IPS-20b (cell line): ENCODE measurements at regions not wholly inside any gene's neighbourhood (a gene's known extent, or its start where the extent isn't known, plus 50 kb on each side); places are given as distances from the start of the nearest gene placed in this dataset.

Experiments
- H3K27ac ChIP-seq: one replicate; pipeline ENCODE4 v1.5.1; 2013; ENCODE audit warnings: low read length
- H3K27me3 ChIP-seq: 2 replicates; pipeline ENCODE4 v1.6.1; 2013; ENCODE audit warnings: mild to moderate bottlenecking, low read length, inconsistent platforms; ENCODE audit not compliant: insufficient read depth
- H3K36me3 ChIP-seq: 2 replicates; pipeline ENCODE4 v1.6.1; 2013; ENCODE audit warnings: low read depth, mild to moderate bottlenecking, inconsistent platforms, low read length, moderate library complexity; ENCODE audit not compliant: insufficient read depth
- H3K4me1 ChIP-seq: 2 replicates; pipeline ENCODE4 v1.6.1; 2013; ENCODE audit warnings: mild to moderate bottlenecking, control low read depth, inconsistent platforms, low read length, moderate library complexity; ENCODE audit not compliant: insufficient read depth
- H3K4me3 ChIP-seq: 2 replicates; pipeline ENCODE4 v1.5.1; 2013; ENCODE audit warnings: mild to moderate bottlenecking, low read length, inconsistent platforms
- H3K9ac ChIP-seq: 2 replicates; pipeline ENCODE4 v1.6.1; 2013; ENCODE audit warnings: low read depth, mild to moderate bottlenecking, inconsistent platforms, low read length, moderate library complexity
- H3K9me3 ChIP-seq: 2 replicates; pipeline ENCODE4 v1.6.1; 2013; ENCODE audit warnings: mild to moderate bottlenecking, low read depth, low read length, inconsistent platforms; ENCODE audit not compliant: insufficient read depth

DNA sequence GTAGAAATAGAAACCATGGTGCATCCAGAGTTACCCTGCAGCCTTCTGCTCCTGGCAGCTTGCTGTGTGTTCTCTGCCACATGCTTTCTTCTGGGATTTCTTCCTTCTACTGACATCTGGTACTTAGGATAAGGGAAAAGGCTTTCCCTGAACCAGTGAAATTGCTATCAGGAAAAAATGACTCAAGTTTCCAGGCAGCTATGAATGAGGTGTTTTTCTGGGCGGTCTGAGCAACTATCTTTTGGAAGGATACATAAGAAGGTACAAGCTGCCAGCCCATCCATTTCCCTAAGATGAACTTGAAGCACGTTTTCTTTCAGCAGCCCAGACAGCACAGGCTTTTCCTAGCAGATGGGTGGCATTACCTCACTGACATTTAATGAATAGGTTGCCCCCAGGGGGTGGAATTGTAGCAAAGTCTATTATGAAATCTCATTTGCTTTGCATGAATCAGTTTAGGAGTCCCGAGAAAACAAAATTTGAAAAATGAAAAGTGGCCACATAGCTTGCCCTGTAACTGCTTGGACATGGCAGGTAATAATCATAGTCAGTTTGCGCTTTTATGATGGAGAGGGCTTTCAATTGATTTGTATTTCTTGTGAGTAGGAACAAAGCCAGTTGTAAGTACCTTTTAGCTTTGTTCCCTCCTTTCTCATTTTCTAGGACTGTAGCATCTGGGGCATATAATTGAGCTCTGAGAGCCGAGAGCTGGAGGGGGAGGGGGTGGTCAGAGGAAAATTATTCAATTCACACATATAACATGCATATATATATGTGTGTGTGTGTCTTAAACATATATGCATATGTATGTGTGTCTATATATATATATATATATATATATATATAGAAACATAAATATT lies 108.5 kb downstream of the C9orf152 start:
- Histone ChIP-seq H3K4me1 (peaks cover 43% of the 10 kb centered on the region), H3K4me3 (no peak overlapping the region), H3K36me3 (0 out of 2 replicates have a peak, but pooled peaks cover 4% of the 10 kb centered on the region), H3K27ac (no peak overlapping the region), H3K27me3 (no peaks in the 10 kb centered on the region), H3K9ac (no peak overlapping the region), H3K9me3 (no peaks in the 10 kb centered on the region)

DNA sequence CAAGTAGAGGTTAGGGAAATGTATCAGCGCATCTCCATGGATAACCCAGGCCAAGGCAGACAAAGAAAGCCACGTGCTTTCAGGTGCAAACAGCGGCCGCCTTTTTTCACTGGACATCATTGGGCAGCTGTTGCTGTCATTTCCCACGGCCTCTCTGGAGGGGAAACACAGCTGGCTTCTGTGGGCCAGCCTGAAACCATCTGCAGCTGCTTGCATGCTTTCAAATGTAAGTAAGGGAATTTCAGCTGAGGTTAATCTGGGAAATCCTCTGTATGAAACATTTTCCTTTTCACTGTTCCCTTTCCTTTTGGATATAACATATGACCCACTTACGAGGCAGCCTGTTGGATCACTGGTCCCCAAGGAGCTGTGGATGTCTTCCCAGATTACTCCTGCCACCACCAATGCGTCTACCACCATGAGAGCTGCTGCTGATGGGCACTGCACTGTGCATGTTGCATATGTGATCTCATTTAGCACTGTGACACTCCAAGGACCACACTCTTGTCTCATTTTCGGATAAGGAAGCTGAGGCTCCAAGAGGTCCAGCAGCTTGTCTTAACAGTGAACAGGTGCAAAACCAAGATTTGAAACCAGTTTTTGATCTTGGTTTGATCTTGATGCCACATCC lies 106.3 kb downstream of the C9orf152 start:
- Histone ChIP-seq H3K27me3 (no peaks in the 10 kb centered on the region), H3K27ac (no peak overlapping the region), H3K9me3 (no peaks in the 10 kb centered on the region), H3K4me3 (no peak overlapping the region), H3K36me3 (0 out of 2 replicates have a peak, but pooled peaks cover 4% of the 10 kb centered on the region), H3K4me1 (peaks cover 49% of the 10 kb centered on the region), H3K9ac (no peak overlapping the region)

DNA sequence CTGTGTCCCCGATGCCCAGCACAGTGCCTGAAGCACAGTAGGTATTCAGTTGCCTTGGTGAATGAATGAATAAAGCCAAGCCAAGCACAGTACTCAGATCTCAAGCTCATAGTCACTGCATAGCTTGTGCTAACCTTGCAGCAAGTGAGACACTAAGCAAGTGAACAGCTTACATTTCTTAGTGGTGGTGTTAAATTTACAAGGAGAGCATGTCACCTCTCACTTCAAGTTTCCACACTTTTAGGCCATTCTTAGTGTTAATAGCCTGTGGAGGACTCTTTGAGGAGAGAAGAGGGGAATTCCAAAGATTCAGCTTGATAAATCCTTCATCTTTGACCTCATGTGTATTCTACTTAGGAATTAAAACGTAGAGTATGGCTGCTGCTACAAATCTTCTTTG lies 104.7 kb downstream of the C9orf152 start:
- H3K9ac ChIP-seq = no peak overlapping the region
- no peaks in the 10 kb centered on the region for H3K9me3 ChIP-seq
- 0 out of 2 replicates have a peak, but pooled peaks cover 4% of the 10 kb centered on the region for H3K36me3 ChIP-seq
- no peaks in the 10 kb centered on the region for H3K27me3 ChIP-seq
- peaks cover 52% of the 10 kb centered on the region for H3K4me1 ChIP-seq
- H3K27ac ChIP-seq = no peak overlapping the region
- no peak overlapping the region for H3K4me3 ChIP-seq

DNA sequence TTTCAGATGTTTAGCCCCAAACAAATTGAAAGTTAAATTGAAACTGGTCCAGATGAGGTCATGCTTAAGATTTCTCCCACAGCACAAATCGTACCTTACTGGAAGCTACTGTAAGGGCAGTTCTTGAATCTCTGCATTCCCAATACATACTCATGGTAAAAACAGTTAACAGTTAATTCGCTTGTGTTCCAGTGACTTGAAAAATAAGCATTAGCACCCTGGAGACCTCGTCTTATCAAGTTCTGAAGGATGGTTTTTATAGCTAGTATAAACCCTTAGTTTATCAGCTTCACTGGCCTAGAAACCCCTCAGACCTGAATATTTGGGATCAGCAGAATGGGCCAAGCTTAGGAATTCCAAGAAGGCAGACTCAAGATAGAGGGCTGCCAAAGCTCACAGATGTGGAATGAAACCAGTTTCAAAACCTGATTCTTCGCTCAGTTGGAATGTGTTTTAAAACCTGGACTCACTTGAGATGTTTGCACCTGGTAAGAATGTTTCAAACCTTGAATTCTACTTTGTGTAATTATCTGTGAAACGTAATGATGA lies 103.6 kb downstream of the C9orf152 start:
- H3K27ac ChIP-seq = no peak overlapping the region
- no peaks in the 10 kb centered on the region for H3K27me3 ChIP-seq
- no peak overlapping the region for H3K9ac ChIP-seq
- 0 out of 2 replicates have a peak, but pooled peaks cover 4% of the 10 kb centered on the region for H3K36me3 ChIP-seq
- no peaks in the 10 kb centered on the region for H3K9me3 ChIP-seq
- peaks cover 48% of the 10 kb centered on the region for H3K4me1 ChIP-seq
- no peak overlapping the region for H3K4me3 ChIP-seq

DNA sequence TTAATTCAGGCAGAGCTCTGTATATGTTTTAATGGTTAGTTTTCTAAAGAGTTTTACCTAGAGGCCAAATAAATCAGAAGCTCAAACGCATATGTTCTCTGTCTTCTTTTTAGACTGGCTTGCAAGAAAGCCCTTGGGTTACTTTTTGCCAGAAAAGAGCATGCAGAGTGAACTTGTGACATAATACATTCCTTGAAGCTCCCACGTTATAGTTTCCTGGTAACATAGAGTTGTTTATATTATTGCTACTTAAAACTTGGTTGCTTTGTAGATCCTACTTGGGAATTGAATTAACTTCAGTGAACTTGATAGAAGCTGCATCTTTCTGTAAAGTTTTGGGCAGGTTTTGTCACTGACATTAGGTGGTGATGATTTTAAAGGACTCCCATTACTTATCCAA lies 102.9 kb downstream of the C9orf152 start:
- no peak overlapping the region for H3K27ac ChIP-seq
- 0 out of 2 replicates have a peak, but pooled peaks cover 4% of the 10 kb centered on the region for H3K36me3 ChIP-seq
- H3K4me1 ChIP-seq = peaks cover 48% of the 10 kb centered on the region
- no peak overlapping the region for H3K4me3 ChIP-seq
- no peaks in the 10 kb centered on the region for H3K27me3 ChIP-seq
- no peak overlapping the region for H3K9ac ChIP-seq
- H3K9me3 ChIP-seq = no peaks in the 10 kb centered on the region

DNA sequence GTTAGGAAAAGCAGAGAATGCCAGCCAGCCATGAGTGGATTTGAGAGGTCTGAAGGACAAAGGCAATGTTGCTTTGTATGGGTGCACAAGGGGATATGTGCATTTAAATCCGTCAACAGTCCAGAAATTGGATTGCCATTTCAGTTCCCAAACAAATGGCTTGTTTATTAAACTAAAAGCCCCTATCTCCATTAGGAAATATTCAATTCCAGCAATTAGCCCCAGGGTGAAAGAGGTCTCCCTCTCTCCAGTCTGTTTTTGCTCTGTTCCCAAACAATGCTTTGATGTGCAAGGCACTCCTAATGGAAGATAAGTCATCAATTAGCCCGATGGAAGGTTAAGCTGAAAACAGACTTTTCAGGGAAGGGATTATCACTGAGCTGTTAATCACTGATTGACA lies 101.3 kb downstream of the C9orf152 start:
- H3K27ac ChIP-seq = no peak overlapping the region
- no peaks in the 10 kb centered on the region for H3K36me3 ChIP-seq
- H3K9ac ChIP-seq = no peak overlapping the region
- H3K27me3 ChIP-seq = no peaks in the 10 kb centered on the region
- H3K4me3 ChIP-seq = no peak overlapping the region
- no peaks in the 10 kb centered on the region for H3K9me3 ChIP-seq
- peaks cover 51% of the 10 kb centered on the region for H3K4me1 ChIP-seq

DNA sequence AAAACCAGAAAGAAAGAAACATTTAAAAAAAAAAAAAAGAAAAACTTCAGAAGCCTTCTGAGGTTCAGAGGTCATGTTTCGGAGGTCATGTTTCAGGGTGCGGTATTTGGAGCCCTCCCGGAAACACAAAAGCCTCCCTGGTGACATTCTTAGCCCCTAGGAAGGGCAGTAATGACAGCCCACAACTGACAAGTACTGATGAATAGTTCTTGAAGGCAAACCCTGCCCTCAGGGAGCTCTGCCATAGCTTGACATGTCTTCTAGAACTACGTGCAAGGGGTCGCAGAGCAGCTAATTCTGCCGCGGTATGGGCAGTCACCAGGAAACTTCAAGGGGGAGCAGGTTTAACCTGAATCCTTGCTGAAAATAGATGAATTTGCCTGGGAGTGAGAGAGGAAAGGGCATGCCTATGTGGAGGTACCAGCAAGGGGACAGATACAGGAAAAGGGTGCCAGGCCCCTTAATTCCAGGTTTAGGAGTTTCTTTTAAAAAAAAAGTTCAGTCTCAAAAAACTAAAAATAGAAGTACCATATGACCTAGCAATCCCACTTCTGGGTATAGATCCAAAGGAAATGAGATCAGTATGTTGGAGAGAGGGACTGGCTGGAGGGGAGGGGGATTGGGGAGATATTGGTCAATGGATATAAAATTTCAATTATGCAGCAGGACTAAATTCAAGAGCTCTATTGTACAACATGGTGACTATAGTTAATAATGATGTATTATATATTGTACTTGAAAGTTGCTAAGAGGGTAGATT lies 98.4 kb downstream of the C9orf152 start:
- Histone ChIP-seq H3K27ac (no peak overlapping the region), H3K27me3 (no peaks in the 10 kb centered on the region)

DNA sequence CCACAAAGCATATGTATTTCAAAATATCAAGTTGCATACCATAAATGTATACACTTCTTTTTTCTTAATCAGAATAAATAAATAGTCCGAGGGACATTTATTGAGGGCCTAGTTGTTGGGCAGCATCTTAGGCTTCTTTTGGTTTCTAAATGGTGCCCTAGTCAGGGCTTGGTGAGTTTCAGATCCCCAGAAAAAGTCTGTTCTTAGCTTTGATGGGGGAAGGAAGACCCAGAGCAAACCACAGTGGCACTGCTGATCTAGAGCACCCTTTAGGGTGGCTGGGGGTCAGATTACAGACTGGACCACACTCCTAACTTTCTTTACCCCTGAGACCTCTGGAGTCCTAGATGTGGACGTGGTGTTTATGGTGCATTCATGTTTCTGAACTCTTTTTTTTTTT lies 97.8 kb downstream of the C9orf152 start:
- Histone ChIP-seq H3K27ac (no peak overlapping the region), H3K36me3 (no peaks in the 10 kb centered on the region), H3K4me1 (peaks cover 54% of the 10 kb centered on the region), H3K4me3 (no peak overlapping the region), H3K27me3 (no peaks in the 10 kb centered on the region), H3K9me3 (no peaks in the 10 kb centered on the region), H3K9ac (no peak overlapping the region)

More for the DNA sequence above, 98.4 kb downstream of the C9orf152 start:
- Histone ChIP-seq H3K36me3 (no peaks in the 10 kb centered on the region), H3K9me3 (no peaks in the 10 kb centered on the region), H3K4me1 (peaks cover 56% of the 10 kb centered on the region), H3K9ac (no peak overlapping the region), H3K4me3 (no peak overlapping the region)

DNA sequence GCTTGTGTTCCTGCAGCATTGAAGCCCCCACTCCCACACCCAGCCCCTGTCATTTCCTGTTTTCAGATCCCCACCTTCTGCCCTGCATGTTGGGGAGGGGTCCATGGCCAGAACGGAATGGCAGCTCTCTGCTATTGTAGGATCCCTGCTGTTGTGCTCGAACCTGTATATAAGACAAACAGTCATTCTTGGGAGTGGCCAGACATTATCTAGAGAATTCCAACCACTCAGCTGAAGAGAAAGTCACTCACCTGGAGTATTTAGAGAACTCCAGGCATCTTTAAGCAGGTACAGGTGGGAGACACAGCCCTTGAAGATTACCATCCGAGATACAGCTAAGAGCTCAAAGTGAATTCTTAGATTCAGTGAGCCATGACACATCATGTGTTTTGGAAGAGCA lies 96.1 kb downstream of the C9orf152 start:
- Histone ChIP-seq H3K36me3 (no peaks in the 10 kb centered on the region), H3K27me3 (no peaks in the 10 kb centered on the region), H3K9me3 (no peaks in the 10 kb centered on the region), H3K4me1 (peaks cover 51% of the 10 kb centered on the region), H3K9ac (no peak overlapping the region; the same call in 1 of the 2 replicates), H3K27ac (no peak overlapping the region), H3K4me3 (no peak overlapping the region)

DNA sequence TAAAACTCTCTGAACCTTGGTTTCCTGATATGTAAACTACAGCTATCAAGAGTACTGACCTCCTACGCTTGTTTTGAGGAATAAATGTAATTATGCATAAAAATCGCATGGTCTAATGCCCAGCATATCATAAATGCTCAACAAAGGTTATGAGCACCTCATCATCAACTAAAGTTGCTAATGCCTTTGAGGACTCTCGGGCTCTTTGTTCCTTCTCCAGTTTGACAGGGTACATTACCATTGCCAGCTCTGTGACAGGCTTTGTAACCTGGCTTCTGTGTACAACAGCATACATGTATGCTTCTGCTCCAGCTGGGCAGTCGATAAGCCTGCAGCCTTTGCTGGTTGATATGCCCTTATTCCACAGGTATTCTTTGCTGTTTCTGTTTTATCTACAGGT lies 95.2 kb downstream of the C9orf152 start:
- Histone ChIP-seq H3K4me3 (no peak overlapping the region), H3K9me3 (no peaks in the 10 kb centered on the region), H3K4me1 (peaks cover 50% of the 10 kb centered on the region), H3K27ac (peak overlapping the region; percentile 32), H3K27me3 (no peaks in the 10 kb centered on the region), H3K9ac (0 out of 2 replicates have a peak overlapping the region, but pooled peaks have one; percentile 4), H3K36me3 (no peaks in the 10 kb centered on the region)

DNA sequence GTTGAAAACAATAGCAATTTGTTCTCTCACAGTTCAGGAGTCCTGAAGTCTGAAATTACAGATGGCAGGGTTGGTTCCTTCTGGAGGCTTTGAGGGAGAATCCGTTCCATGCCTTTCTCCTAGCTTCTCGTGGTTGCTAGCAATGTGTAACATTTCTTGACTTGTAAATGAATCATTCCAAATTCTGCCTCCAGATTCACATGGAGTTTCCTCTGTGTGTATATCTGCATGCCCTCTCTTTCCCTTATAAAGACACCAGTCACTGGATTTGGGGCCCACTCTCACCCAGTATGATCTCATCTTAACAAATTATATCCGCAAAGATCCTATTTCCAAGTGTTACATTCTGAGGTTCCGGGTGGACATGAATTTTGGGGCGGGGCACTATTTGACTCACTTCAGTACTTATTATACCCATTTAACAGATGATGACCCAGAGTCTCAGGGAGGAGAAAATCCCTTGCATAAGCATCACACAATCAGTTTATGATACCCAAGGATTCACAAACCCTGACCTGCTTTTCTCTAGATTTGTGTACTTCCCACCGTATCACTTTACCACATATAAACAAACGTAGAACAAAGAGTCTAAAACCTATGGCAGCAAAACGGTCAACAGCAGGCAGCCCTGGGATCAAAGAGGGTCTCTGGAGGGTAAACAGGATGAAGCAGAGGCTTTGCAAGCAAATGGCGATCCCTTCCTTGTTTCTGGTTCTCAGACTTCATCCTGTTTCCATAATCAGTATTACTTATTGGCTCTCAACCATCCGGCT lies 93.7 kb downstream of the C9orf152 start:
- no peaks in the 10 kb centered on the region for H3K36me3 ChIP-seq
- H3K27me3 ChIP-seq = no peaks in the 10 kb centered on the region
- H3K9me3 ChIP-seq = no peaks in the 10 kb centered on the region
- H3K4me3 ChIP-seq = peak overlapping the region; percentile 19; the same call in 1 of the 2 replicates
- H3K4me1 ChIP-seq = peaks cover 49% of the 10 kb centered on the region
- H3K9ac ChIP-seq = peak overlapping the region; percentile 14; the same call in 1 of the 2 replicates
- peak overlapping the region; percentile 83 for H3K27ac ChIP-seq
